GM12878 (cell line): ENCODE measurements at regions not wholly inside any gene's neighbourhood (a gene's known extent, or its start where the extent isn't known, plus 50 kb on each side); places are given as distances from the start of the nearest gene placed in this dataset.

Source experiments
- ATAC-seq: fragments of 200-7000 bp; cut with Tn5 transposase; 3 replicates; pipeline ENCODE4 v1.9.1; 2020; ENCODE audit warnings: mild to moderate bottlenecking, moderate library complexity
- BruUV-seq: library from RNA; stranded (reverse); fragments of 400-500 nt; replicated peaks from 2 replicates; lab custom pipeline; 2021; lab: Mats Ljungman, UMichigan
- CTCF ChIA-PET: fragments of 300-600 bp; sonication (Branson Sonifier 250); formaldehyde crosslinking; extraction: SDS; loops from one replicate; lab custom pipeline; 2021; ENCODE audit warnings: inconsistent platforms; lab: Yijun Ruan, JAX
- POLR2A ChIA-PET: fragments of 350-600 bp; formaldehyde crosslinking; extraction: SDS; loops from one replicate; lab custom pipeline; 2021; ENCODE audit warnings: inconsistent platforms; lab: Charles Lee
- RAD21 ChIA-PET: fragments of 300-600 bp; sonication (Branson Sonifier 250); formaldehyde crosslinking; loops from one replicate; lab custom pipeline; 2023; ENCODE audit warnings: antibody characterized with exemption; ENCODE audit not compliant: unreplicated experiment; lab: Charles Lee
- SMC1A ChIA-PET: fragments of 300-600 bp; sonication (Branson Sonifier 250); formaldehyde crosslinking; loops from one replicate; lab custom pipeline; 2023; ENCODE audit not compliant: unreplicated experiment, uncharacterized antibody; lab: Charles Lee
- DNase-seq: peaks from one replicate; pipeline ENCODE4 v3.0.0-alpha.2; 2011; ENCODE audit warnings: low read depth, low spot score
- FAIRE-seq: peaks from 3 replicates; lab custom pipeline; 2011; peaks lifted over from hg19 to GRCh38; lab: Jason Lieb, UNC
- H2AFZ ChIP-seq: 2 replicates; pipeline ENCODE4 v1.6.0; 2011; ENCODE audit warnings: low read depth, low read length, control low read depth; ENCODE audit not compliant: control insufficient read depth
- H3K27ac ChIP-seq: 2 replicates; pipeline ENCODE4 v1.5.1; 2011; ENCODE audit warnings: control low read depth; ENCODE audit not compliant: control insufficient read depth, insufficient read depth
- H3K27me3 ChIP-seq, 2 experiments: replicated peaks in 1 of 2; 2 replicates each; pipeline versions ENCODE4 v1.6.0 to v1.6.1; 2011; ENCODE audit warnings: low read length in 1 of 2; ENCODE audit not compliant: control insufficient read depth in 2 of 2, insufficient read depth in 2 of 2
- H3K36me3 ChIP-seq, 2 experiments: 2 replicates each; pipeline ENCODE4 v1.5.1; 2011; ENCODE audit warnings: low read length in 1 of 2; ENCODE audit not compliant: control insufficient read depth in 2 of 2, insufficient read depth in 2 of 2
- H3K4me1 ChIP-seq: 2 replicates; pipeline ENCODE4 v1.6.1; 2011; ENCODE audit warnings: mild to moderate bottlenecking, low read length, moderate library complexity, mixed read lengths; ENCODE audit not compliant: control insufficient read depth, insufficient read depth
- H3K4me2 ChIP-seq: 2 replicates; pipeline ENCODE4 v1.6.0; 2011; ENCODE audit warnings: control low read depth; ENCODE audit not compliant: control insufficient read depth, insufficient read depth
- H3K4me3 ChIP-seq: fragments of 200-600 bp; sonication (generic); 2 replicates; pipeline ENCODE4 v1.5.1; 2016
- H3K79me2 ChIP-seq: 2 replicates; pipeline ENCODE4 v1.6.0; 2011; ENCODE audit warnings: low read length; ENCODE audit not compliant: control insufficient read depth, insufficient read depth
- H3K9ac ChIP-seq: 2 replicates; pipeline ENCODE4 v1.8.0; 2011; ENCODE audit warnings: low read length, control low read depth, mixed read lengths; ENCODE audit not compliant: control insufficient read depth, insufficient read depth
- H3K9me3 ChIP-seq: replicated peaks from 3 replicates; pipeline ENCODE4 v1.5.1; 2011; ENCODE audit warnings: mild to moderate bottlenecking, low read length; ENCODE audit not compliant: control insufficient read depth, insufficient read depth
- H4K20me1 ChIP-seq: 2 replicates; pipeline ENCODE4 v1.6.0; 2011; ENCODE audit not compliant: control insufficient read depth, insufficient read depth
- ATF7 ChIP-seq: fragments of 450-650 bp; IDR thresholded peaks from 2 replicates; pipeline ENCODE4 v1.6.1; 2016; ENCODE audit warnings: low read depth, mild to moderate bottlenecking
- EGR1 ChIP-seq, 2 experiments: IDR thresholded peaks; 1 replicate in 1 of 2; 2 replicates in 1 of 2; pipeline ENCODE4 v1.6.1; 2011 to 2012; ENCODE audit warnings: low read depth in 2 of 2, low read length in 2 of 2, borderline replicate concordance in 1 of 2, mild to moderate bottlenecking in 1 of 2, moderate library complexity in 1 of 2
- IKZF1 ChIP-seq: fragments of 450-650 bp; conservative IDR thresholded peaks from 2 replicates; pipeline ENCODE4 v1.6.1; 2017; ENCODE audit warnings: antibody characterized with exemption, mild to moderate bottlenecking
- MXI1 ChIP-seq: fragments of 150-350 bp; IDR thresholded peaks from 2 replicates; pipeline ENCODE4 v1.6.1; 2011; ENCODE audit warnings: low read depth, mild to moderate bottlenecking, inconsistent platforms, low read length, improper control_type of control experiment
- MYC ChIP-seq: IDR thresholded peaks from 2 replicates; pipeline ENCODE4 v1.6.1; 2011; ENCODE audit warnings: mild to moderate bottlenecking, low read length, moderate library complexity, inconsistent platforms; ENCODE audit not compliant: insufficient read depth, insufficient replicate concordance, insufficient read length, severe bottlenecking
- NFXL1 ChIP-seq: fragments of 450-650 bp; IDR thresholded peaks from 2 replicates; pipeline ENCODE4 v1.6.1; 2017; ENCODE audit warnings: antibody characterized with exemption, mild to moderate bottlenecking, borderline replicate concordance
- NFYB ChIP-seq: IDR thresholded peaks from 2 replicates; pipeline ENCODE4 v1.6.1; 2011; ENCODE audit warnings: low read depth, mild to moderate bottlenecking, low read length, improper control_type of control experiment, moderate library complexity; ENCODE audit not compliant: insufficient read depth
- NR2C1 ChIP-seq: fragments of 450-650 bp; IDR thresholded peaks from 2 replicates; pipeline ENCODE4 v1.6.1; 2017; ENCODE audit warnings: antibody characterized with exemption, mild to moderate bottlenecking, moderate library complexity
- PAX8 ChIP-seq: fragments of 450-650 bp; IDR thresholded peaks from 2 replicates; pipeline ENCODE4 v1.6.1; 2017; ENCODE audit warnings: mild to moderate bottlenecking, moderate library complexity
- POLR2AphosphoS5 ChIP-seq: IDR thresholded peaks from 2 replicates; pipeline ENCODE4 v1.6.1; 2011; ENCODE audit warnings: mild to moderate bottlenecking, low read length, inconsistent platforms
- RELA ChIP-seq: fragments of 450-650 bp; IDR thresholded peaks from 2 replicates; pipeline ENCODE4 v1.8.0; 2014; ENCODE audit warnings: borderline replicate concordance; ENCODE audit not compliant: partially characterized antibody
- SREBF2 ChIP-seq: IDR thresholded peaks from 2 replicates; pipeline ENCODE4 v1.6.1; 2012; ENCODE audit warnings: mild to moderate bottlenecking, low read length
- WGBS: methylation state at CpG from one replicate; pipeline ENCODE4 v1.1.6; 2016; ENCODE audit warnings: low lambda C conversion rate; ENCODE audit not compliant: insufficient replicate concordance, insufficient coverage; ENCODE audit errors: missing lambda C conversion rate; 5-methylcytosine and 5-hydroxymethylcytosine counted together
- in situ Hi-C: fragments of 300-500 bp; cut with MboI; formaldehyde crosslinking; loops from 9 replicates; pipeline ENCODE4 v1.14.3; 2018; ENCODE audit warnings: mixed read lengths
- intact Hi-C: fragments of 100-400 bp; cut with micrococcal nuclease; formaldehyde crosslinking; loops from one replicate; pipeline ENCODE4 v1.14.2; 2022; ENCODE audit not compliant: unreplicated experiment
- TF ChIP-seq, protein P1 (sequence below): IDR thresholded peaks from 2 replicates; pipeline ENCODE4 v1.6.1; 2012; ENCODE audit warnings: improper control_type of control experiment, low read depth, low read length; ENCODE audit not compliant: insufficient replicate concordance

DNA sequence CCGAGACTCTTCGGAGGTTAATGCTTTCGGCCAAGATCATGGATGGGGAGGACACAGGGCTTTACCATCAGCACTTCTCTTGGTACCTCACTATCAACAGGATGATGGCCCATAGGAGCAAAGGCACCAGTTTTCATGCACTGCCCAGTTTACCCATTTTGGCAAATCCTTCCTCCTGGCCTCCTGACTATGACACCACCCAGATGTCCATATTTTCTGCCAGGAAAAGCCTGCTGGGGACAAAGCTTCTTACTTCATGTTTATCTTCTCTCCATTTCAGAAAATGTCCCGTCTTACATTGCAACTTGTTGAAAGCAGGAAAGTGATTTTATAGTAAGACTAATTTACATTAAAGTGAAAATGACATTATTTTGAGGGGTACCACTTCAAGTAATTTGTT is 61.4 kb upstream of the GAS1 start:
- intact Hi-C loops (no loop called here), in situ Hi-C loops (no loop called here)
- ChIA-PET SMC1A (no interaction called here), POLR2A (no interaction called here), CTCF (no interaction called here), RAD21 (no interaction called here)
- H3K79me2 ChIP-seq = no peaks in the 10 kb centered on the region
- no peaks in the 10 kb centered on the region for H4K20me1 ChIP-seq
- H3K9ac ChIP-seq = no peak overlapping the region
- no peak overlapping the region for H2AFZ ChIP-seq
- no peak for FAIRE-seq
- no peak for TF ChIP-seq EGR1 (IDR thresholded peaks at IDR 0.05; ENCODE audit: borderline replicate concordance in 1 of 2, low read depth in 2 of 2, low read length in 2 of 2)
- TF ChIP-seq RELA = no peak
- no peak for TF ChIP-seq MYC
- no peak for TF ChIP-seq NR2C1
- TF ChIP-seq SREBF2 = no peak
- no peak for TF ChIP-seq POLR2AphosphoS5
- no peak for TF ChIP-seq MXI1
- no peak for TF ChIP-seq PAX8
- TF ChIP-seq IKZF1 = no peak
- no peak for TF ChIP-seq NFYB
- TF ChIP-seq, protein P1, sequence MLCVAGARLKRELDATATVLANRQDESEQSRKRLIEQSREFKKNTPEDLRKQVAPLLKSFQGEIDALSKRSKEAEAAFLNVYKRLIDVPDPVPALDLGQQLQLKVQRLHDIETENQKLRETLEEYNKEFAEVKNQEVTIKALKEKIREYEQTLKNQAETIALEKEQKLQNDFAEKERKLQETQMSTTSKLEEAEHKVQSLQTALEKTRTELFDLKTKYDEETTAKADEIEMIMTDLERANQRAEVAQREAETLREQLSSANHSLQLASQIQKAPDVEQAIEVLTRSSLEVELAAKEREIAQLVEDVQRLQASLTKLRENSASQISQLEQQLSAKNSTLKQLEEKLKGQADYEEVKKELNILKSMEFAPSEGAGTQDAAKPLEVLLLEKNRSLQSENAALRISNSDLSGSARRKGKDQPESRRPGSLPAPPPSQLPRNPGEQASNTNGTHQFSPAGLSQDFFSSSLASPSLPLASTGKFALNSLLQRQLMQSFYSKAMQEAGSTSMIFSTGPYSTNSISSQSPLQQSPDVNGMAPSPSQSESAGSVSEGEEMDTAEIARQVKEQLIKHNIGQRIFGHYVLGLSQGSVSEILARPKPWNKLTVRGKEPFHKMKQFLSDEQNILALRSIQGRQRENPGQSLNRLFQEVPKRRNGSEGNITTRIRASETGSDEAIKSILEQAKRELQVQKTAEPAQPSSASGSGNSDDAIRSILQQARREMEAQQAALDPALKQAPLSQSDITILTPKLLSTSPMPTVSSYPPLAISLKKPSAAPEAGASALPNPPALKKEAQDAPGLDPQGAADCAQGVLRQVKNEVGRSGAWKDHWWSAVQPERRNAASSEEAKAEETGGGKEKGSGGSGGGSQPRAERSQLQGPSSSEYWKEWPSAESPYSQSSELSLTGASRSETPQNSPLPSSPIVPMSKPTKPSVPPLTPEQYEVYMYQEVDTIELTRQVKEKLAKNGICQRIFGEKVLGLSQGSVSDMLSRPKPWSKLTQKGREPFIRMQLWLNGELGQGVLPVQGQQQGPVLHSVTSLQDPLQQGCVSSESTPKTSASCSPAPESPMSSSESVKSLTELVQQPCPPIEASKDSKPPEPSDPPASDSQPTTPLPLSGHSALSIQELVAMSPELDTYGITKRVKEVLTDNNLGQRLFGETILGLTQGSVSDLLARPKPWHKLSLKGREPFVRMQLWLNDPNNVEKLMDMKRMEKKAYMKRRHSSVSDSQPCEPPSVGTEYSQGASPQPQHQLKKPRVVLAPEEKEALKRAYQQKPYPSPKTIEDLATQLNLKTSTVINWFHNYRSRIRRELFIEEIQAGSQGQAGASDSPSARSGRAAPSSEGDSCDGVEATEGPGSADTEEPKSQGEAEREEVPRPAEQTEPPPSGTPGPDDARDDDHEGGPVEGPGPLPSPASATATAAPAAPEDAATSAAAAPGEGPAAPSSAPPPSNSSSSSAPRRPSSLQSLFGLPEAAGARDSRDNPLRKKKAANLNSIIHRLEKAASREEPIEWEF = no peak
- TF ChIP-seq ATF7 = no peak
- TF ChIP-seq NFXL1 = no peak
- H3K4me3 ChIP-seq = no peak overlapping the region
- WGBS = 25% methylated on average over 4 of the region's 4 CpGs
- no peaks in the 10 kb centered on the region for H3K27me3 ChIP-seq
- H3K9me3 ChIP-seq = no peaks in the 10 kb centered on the region
- BruUV-seq = no TSS peak
- H3K4me1 ChIP-seq = no peaks in the 10 kb centered on the region
- DNase-seq = no peak
- H3K4me2 ChIP-seq = no peak overlapping the region
- no peak overlapping the region for H3K27ac ChIP-seq
- no peak for ATAC-seq
- no peaks in the 10 kb centered on the region for H3K36me3 ChIP-seq
